Testis (tissue), 2 donors: ENCODE measurements at regions not wholly inside any gene's neighbourhood (a gene's known extent, or its start where the extent isn't known, plus 50 kb on each side); places are given as distances from the start of the nearest gene placed in this dataset.

ENCODE experiments used
- POLR2A ChIP-seq: fragments of 450-650 bp; IDR thresholded peaks from one replicate; pipeline ENCODE4 v1.6.1; 2017; ENCODE audit warnings: antibody characterized with exemption, mild to moderate bottlenecking, moderate library complexity
- TF ChIP-seq, protein P1 (sequence below), 3 experiments: fragments of 450-650 bp in 2 of 3; fragments of 200-600 bp in 1 of 3; sonication (generic) in 1 of 3; IDR thresholded peaks; one replicate each; pipeline ENCODE4 v1.5.1; 2016 to 2019; ENCODE audit warnings: antibody characterized with exemption in 3 of 3, mild to moderate bottlenecking in 2 of 3, moderate library complexity in 1 of 3

DNA sequence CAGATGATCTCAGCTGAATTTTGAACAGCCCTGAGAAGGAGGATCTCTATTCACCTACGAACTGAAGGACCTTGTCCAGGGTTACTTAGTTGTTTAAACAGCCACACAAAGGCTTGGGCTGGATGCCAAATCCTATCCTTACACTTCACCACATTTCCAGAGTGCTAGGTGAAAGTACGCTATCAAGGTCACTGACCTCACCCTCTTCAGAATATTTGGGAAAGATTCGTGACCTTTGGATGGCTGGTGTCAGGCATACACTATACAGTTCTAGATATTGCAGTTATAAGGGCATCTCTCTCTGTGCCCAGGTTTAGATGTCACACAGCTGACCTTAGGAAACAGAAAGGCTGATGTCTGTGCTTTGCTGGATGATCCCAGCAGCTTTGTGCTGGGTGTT, 61.2 kb upstream of the ABLIM1 start:
- TF ChIP-seq, protein P1, sequence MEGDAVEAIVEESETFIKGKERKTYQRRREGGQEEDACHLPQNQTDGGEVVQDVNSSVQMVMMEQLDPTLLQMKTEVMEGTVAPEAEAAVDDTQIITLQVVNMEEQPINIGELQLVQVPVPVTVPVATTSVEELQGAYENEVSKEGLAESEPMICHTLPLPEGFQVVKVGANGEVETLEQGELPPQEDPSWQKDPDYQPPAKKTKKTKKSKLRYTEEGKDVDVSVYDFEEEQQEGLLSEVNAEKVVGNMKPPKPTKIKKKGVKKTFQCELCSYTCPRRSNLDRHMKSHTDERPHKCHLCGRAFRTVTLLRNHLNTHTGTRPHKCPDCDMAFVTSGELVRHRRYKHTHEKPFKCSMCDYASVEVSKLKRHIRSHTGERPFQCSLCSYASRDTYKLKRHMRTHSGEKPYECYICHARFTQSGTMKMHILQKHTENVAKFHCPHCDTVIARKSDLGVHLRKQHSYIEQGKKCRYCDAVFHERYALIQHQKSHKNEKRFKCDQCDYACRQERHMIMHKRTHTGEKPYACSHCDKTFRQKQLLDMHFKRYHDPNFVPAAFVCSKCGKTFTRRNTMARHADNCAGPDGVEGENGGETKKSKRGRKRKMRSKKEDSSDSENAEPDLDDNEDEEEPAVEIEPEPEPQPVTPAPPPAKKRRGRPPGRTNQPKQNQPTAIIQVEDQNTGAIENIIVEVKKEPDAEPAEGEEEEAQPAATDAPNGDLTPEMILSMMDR (IDR thresholded peaks at IDR 0.05), result no peak
- TF ChIP-seq POLR2A, result no peak
